Stimulated activated CD4-positive, alpha-beta T cell treated with anti-CD3 and anti-CD28 coated beads, Interleukin-2, amount 100 ng/mL, for 4 hours (primary cell): ENCODE measurements at regions not wholly inside any gene's neighbourhood (a gene's known extent, or its start where the extent isn't known, plus 50 kb on each side); places are given as distances from the start of the nearest gene placed in this dataset.

ENCODE experiments used
- DNase-seq: peaks from one replicate; pipeline ENCODE4 v3.0.0-alpha.2; 2020; ENCODE audit warnings: low read depth

- no peak for DNase-seq
These were observed 1921.9 kb upstream of the SEL1L start for GRCh38 chr14:83455561-83455960.

GRCh38 chr14:83461521-83461920 lies 1927.9 kb upstream of the SEL1L start:
- no peak for DNase-seq

GRCh38 chr14:83462759-83463158 lies 1929.1 kb upstream of the SEL1L start:
- DNase-seq: no peak

GRCh38 chr14:83463500-83464098 lies 1929.9 kb upstream of the SEL1L start:
- DNase-seq: no peak

- no peak for DNase-seq
These were observed 1934.2 kb upstream of the SEL1L start for GRCh38 chr14:83467811-83468210.

GRCh38 chr14:83470466-83470865 lies 1936.8 kb upstream of the SEL1L start:
- no peak for DNase-seq

GRCh38 chr14:83470959-83471695 lies 1937.5 kb upstream of the SEL1L start:
- no peak for DNase-seq

GRCh38 chr14:83473416-83474235 lies 1940.0 kb upstream of the SEL1L start:
- no peak for DNase-seq

GRCh38 chr14:83478741-83479140 lies 1945.1 kb upstream of the SEL1L start:
- DNase-seq: no peak

GRCh38 chr14:83483063-83483462 lies 1949.4 kb upstream of the SEL1L start:
- DNase-seq: no peak

GRCh38 chr14:83485591-83485990 lies 1951.9 kb upstream of the SEL1L start:
- no peak for DNase-seq

GRCh38 chr14:83491091-83491490 lies 1957.4 kb upstream of the SEL1L start:
- DNase-seq: no peak

GRCh38 chr14:83520837-83521236 lies 1987.2 kb upstream of the SEL1L start:
- no peak for DNase-seq

- DNase-seq: no peak
These were observed 1995.9 kb upstream of the SEL1L start for GRCh38 chr14:83529531-83529930.

- no peak for DNase-seq
These were observed 1996.2 kb upstream of the FLRT2 start for GRCh38 chr14:83533734-83534133.

- DNase-seq: no peak
These were observed 1994.9 kb upstream of the FLRT2 start for GRCh38 chr14:83534995-83535394.

GRCh38 chr14:83535444-83535843 lies 1994.5 kb upstream of the FLRT2 start:
- DNase-seq: no peak

GRCh38 chr14:83541147-83541546 lies 1988.8 kb upstream of the FLRT2 start:
- no peak for DNase-seq

- DNase-seq: no peak
These were observed 1981.7 kb upstream of the FLRT2 start for GRCh38 chr14:83548061-83548839.

GRCh38 chr14:83556065-83556464 lies 1973.9 kb upstream of the FLRT2 start:
- no peak for DNase-seq

- DNase-seq: no peak
These were observed 1973.0 kb upstream of the FLRT2 start for GRCh38 chr14:83556746-83557453.

GRCh38 chr14:83558946-83559345 lies 1971.0 kb upstream of the FLRT2 start:
- no peak for DNase-seq
